IPS-18a (cell line): ENCODE measurements at regions not wholly inside any gene's neighbourhood (a gene's known extent, or its start where the extent isn't known, plus 50 kb on each side); places are given as distances from the start of the nearest gene placed in this dataset.

Experiments
- H3K27ac ChIP-seq: one replicate; pipeline ENCODE4 v1.5.1; 2013; ENCODE audit warnings: low read length
- H3K27me3 ChIP-seq: one replicate; pipeline ENCODE4 v1.6.1; 2013; ENCODE audit warnings: mild to moderate bottlenecking, low read length; ENCODE audit not compliant: control insufficient read depth, insufficient read depth
- H3K36me3 ChIP-seq: one replicate; pipeline ENCODE4 v1.6.1; 2013; ENCODE audit warnings: low read depth, low read length; ENCODE audit not compliant: control insufficient read depth
- H3K4me1 ChIP-seq: one replicate; pipeline ENCODE4 v1.6.1; 2013; ENCODE audit warnings: low read depth, low read length; ENCODE audit not compliant: control insufficient read depth
- H3K4me3 ChIP-seq: one replicate; pipeline ENCODE4 v1.5.1; 2013; ENCODE audit warnings: low read length
- H3K9ac ChIP-seq: one replicate; pipeline ENCODE4 v1.6.1; 2013; ENCODE audit warnings: mild to moderate bottlenecking, low read length, moderate library complexity
- H3K9me3 ChIP-seq: one replicate; pipeline ENCODE4 v1.6.1; 2013; ENCODE audit warnings: low read depth, low read length; ENCODE audit not compliant: control insufficient read depth

DNA sequence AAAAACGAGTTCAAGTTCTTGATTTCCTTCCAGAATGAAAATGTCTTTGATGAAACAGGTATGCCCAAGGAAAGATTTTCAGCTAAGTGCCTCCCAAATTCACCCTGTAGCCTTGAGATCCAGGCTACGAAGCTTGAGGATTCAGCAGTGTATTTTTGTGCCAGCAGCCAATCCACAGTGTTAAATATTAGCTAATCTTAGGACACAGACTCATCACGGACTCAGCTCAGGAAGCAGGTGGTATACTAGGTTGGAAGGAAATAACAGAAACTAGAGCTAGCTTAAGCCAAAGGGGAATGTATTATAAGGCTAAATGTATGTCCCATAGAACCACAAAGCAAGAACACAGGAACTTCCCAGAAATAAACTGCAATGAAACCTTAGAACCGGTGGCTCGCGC, 151.0 kb upstream of the PRSS1 start:
- Histone ChIP-seq H3K27ac (no peak overlapping the region), H3K4me1 (no peaks in the 10 kb centered on the region), H3K4me3 (no peak overlapping the region), H3K36me3 (no peaks in the 10 kb centered on the region), H3K27me3 (no peaks in the 10 kb centered on the region), H3K9me3 (no peaks in the 10 kb centered on the region), H3K9ac (no peak overlapping the region)

DNA sequence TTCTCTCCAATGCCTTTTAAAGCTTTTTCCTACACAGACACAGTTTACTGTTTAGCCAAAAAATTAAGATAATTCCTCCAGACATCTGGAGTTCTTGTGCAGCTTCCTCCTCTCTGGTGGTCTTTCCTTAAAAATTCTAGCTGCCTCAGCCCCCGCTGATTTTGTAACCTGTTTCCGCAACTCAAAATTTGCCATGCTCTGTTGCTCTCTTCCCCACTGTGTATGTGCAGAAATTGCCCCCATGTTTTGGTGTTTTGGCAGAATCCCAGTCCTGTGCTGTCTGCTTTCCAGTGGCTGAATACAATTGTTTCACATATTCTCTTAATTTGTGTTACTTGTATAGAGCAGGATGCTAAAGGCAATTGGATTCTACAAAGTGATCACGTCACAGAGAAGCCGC, 151.7 kb upstream of the PRSS1 start:
- Histone ChIP-seq H3K4me3 (no peak overlapping the region), H3K4me1 (no peaks in the 10 kb centered on the region), H3K36me3 (no peaks in the 10 kb centered on the region), H3K9ac (no peak overlapping the region), H3K27ac (no peak overlapping the region), H3K27me3 (no peaks in the 10 kb centered on the region), H3K9me3 (no peaks in the 10 kb centered on the region)

DNA sequence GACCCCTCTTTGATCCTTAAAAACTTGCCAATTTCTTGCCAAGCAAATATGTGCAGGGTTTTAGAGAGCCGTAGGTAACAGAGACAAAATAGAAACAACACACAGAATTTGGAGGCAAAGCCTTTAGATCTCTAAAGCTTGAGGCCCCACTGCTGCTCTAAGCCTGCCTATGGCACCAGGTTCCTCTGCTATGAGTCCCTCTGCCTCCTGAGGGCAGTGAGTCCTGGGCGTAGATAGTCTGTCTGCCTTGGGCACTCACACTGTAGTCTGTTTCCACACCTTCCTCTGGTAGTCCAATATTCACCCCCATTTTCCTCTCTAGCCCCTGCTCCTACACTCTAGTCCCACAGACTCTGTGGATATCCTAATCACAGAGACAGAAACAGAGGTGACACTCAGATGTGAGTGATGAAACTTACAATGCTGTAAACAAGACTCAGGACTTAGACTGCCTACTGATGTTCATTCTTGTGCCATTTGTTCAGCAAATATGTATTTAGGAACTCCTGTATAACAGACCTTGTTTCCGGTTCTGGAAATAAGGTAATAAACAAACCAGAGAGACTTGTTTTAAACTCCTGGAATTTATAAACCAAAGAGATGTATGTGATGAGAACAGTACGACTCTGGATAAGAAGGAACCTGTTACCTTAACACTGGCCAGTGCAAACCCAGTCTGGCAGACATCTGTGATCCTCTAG, 153.3 kb upstream of the PRSS1 start:
- H3K4me3 ChIP-seq = no peak overlapping the region
- no peaks in the 10 kb centered on the region for H3K9me3 ChIP-seq
- H3K27ac ChIP-seq = no peak overlapping the region
- no peak overlapping the region for H3K9ac ChIP-seq
- no peaks in the 10 kb centered on the region for H3K27me3 ChIP-seq
- H3K4me1 ChIP-seq = no peaks in the 10 kb centered on the region
- no peaks in the 10 kb centered on the region for H3K36me3 ChIP-seq

DNA sequence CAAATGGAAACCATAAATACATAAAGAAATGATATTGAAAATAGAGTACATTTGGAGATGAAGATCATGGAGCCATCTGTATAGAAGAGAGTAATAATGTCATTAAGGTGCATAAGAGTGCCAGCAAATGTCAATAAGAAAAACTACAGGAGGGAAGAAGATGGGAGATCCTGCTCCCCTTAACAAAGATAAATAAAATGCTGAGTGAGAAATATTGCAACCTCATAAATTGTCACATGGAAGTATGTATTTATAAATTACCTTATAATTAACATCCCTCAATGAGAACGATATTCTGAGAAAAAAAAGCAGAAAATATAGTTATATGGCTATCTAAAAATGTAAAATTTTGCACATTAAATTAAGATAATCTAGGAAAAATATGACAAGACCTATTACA, 155.2 kb upstream of the PRSS1 start:
- H3K4me3 ChIP-seq = no peak overlapping the region
- no peak overlapping the region for H3K9ac ChIP-seq
- no peaks in the 10 kb centered on the region for H3K9me3 ChIP-seq
- no peaks in the 10 kb centered on the region for H3K36me3 ChIP-seq
- no peak overlapping the region for H3K27ac ChIP-seq
- no peaks in the 10 kb centered on the region for H3K4me1 ChIP-seq
- no peaks in the 10 kb centered on the region for H3K27me3 ChIP-seq

DNA sequence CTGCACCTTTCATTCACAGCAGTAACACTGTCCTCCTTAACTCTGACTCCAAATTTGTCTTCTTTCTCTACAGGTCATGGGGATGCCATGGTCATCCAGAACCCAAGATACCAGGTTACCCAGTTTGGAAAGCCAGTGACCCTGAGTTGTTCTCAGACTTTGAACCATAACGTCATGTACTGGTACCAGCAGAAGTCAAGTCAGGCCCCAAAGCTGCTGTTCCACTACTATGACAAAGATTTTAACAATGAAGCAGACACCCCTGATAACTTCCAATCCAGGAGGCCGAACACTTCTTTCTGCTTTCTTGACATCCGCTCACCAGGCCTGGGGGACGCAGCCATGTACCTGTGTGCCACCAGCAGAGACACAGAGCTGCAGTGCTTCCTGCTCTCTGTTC, 156.2 kb upstream of the PRSS1 start:
- Histone ChIP-seq H3K9ac (no peak overlapping the region), H3K4me1 (no peaks in the 10 kb centered on the region), H3K27ac (no peak overlapping the region), H3K9me3 (no peaks in the 10 kb centered on the region), H3K4me3 (no peak overlapping the region), H3K27me3 (no peaks in the 10 kb centered on the region), H3K36me3 (no peaks in the 10 kb centered on the region)

DNA sequence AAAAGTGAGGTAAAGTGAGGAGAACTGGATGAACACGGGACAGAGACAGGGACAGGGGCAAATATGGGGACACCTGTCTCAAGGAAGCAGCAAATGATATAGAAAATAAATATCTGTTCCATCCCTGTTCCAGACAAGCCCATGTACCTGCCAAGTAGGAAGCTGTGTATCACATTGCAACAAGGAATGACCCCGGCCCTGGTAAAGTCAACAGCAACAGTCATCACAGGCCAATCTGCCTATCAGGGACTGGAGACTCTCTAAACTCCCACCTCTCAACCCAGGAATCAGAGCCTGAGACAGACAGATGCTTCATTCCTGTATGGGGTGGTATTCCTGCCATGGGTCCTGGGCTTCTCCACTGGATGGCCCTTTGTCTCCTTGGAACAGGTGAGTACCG, 156.6 kb upstream of the PRSS1 start:
- H3K27ac ChIP-seq = no peak overlapping the region
- H3K4me1 ChIP-seq = no peaks in the 10 kb centered on the region
- no peaks in the 10 kb centered on the region for H3K36me3 ChIP-seq
- no peaks in the 10 kb centered on the region for H3K27me3 ChIP-seq
- H3K9ac ChIP-seq = no peak overlapping the region
- H3K4me3 ChIP-seq = no peak overlapping the region
- H3K9me3 ChIP-seq = no peaks in the 10 kb centered on the region

DNA sequence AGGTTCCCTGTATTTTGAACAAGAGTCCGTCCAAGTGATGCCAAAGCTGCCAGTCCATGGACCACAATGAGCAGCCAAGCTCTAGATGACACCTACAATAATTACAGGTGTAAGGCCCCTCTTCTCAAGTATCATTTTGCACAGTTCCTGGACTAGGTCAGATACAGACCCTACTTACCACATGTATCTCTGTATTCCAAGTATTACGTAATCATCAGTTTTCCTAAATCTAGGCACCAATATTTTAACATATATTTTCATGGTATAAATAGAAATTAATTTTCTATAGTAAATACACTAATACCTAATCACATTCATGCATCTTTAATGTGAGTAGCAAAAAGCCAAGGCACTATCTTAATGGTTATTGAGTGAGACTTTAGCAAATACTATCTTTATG, 157.0 kb upstream of the PRSS1 start:
- Histone ChIP-seq H3K4me1 (no peaks in the 10 kb centered on the region), H3K27me3 (no peaks in the 10 kb centered on the region), H3K9me3 (no peaks in the 10 kb centered on the region), H3K36me3 (no peaks in the 10 kb centered on the region), H3K27ac (no peak overlapping the region), H3K4me3 (no peak overlapping the region), H3K9ac (no peak overlapping the region)

DNA sequence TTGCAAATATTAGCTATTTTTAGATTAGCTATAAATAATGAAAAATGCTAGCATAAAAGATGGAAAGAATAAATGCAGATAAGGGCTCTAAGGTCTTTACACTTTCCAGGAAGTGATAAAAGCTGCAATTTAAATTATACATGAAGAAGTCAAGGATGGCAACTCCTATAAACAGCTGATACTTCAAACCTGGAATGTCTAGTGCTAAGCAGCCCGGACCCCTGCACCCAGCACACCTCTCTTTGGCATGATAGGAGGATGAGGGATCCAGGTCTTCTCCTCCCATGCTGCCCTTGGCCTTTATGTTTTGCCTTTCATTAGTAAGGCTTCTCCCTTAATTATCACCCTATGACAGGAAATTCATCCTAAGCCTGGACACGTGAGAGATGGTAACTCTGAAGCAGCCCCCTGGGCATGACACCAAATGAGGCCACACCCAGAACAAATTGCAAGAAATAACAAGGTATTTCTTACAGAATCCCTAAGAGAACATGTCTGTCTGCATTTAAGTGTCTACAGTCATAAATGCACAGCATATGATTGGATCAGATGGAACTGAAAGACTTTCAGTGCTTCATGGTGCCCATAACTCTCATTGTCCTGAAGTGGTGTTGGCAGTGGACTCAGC, 158.3 kb upstream of the PRSS1 start:
- no peak overlapping the region for H3K9ac ChIP-seq
- no peaks in the 10 kb centered on the region for H3K9me3 ChIP-seq
- H3K27me3 ChIP-seq = no peaks in the 10 kb centered on the region
- H3K4me3 ChIP-seq = no peak overlapping the region
- H3K4me1 ChIP-seq = no peaks in the 10 kb centered on the region
- no peak overlapping the region for H3K27ac ChIP-seq
- H3K36me3 ChIP-seq = no peaks in the 10 kb centered on the region

DNA sequence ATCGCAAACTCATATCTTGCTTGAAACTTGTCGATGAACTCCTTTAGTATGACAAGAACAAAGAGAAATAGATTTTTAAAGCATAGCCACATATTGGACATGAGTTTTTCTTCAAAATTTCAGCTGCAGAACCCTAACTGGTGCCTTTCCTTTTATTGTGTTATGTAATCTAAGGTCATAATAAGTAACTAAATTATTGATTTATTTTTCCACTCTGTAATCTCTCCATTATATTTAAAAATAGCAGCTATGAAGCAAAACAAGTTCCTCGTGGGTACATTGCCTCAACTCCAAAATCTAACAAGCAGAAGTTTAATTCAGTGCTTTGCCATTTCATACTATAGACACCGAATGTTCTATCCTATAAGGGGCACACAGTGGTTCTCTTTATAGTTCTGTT, 159.2 kb upstream of the PRSS1 start:
- no peaks in the 10 kb centered on the region for H3K36me3 ChIP-seq
- no peaks in the 10 kb centered on the region for H3K4me1 ChIP-seq
- H3K9ac ChIP-seq = no peak overlapping the region
- H3K4me3 ChIP-seq = no peak overlapping the region
- no peak overlapping the region for H3K27ac ChIP-seq
- no peaks in the 10 kb centered on the region for H3K27me3 ChIP-seq
- no peaks in the 10 kb centered on the region for H3K9me3 ChIP-seq

DNA sequence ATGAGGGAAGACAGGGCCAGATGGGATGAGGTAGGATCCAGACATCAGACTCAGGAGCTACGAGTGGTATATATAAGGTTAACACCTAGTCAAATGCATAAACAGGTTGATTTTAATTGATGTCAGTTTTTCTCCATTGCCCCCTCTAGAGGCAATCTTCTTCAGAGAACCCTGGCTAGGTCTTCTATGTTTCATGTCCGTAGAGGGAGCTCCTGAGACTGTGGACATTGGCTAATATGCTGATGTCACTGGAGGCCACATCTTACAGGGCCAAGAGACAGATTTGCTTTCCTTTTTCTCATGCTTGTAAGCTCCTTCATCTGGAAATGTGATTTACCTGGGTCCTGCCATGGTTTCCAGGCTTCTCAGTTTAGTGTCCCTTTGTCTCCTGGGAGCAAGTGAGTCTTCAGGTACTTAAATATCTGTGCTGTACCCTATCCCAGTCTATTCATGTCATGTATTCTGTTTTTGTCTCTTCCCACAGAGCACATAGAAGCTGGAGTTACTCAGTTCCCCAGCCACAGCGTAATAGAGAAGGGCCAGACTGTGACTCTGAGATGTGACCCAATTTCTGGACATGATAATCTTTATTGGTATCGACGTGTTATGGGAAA, 161.6 kb upstream of the PRSS1 start:
- no peaks in the 10 kb centered on the region for H3K9me3 ChIP-seq
- H3K27ac ChIP-seq = no peak overlapping the region
- H3K9ac ChIP-seq = no peak overlapping the region
- H3K4me3 ChIP-seq = no peak overlapping the region
- peaks cover 10% of the 10 kb centered on the region for H3K4me1 ChIP-seq
- no peaks in the 10 kb centered on the region for H3K27me3 ChIP-seq
- H3K36me3 ChIP-seq = no peaks in the 10 kb centered on the region

DNA sequence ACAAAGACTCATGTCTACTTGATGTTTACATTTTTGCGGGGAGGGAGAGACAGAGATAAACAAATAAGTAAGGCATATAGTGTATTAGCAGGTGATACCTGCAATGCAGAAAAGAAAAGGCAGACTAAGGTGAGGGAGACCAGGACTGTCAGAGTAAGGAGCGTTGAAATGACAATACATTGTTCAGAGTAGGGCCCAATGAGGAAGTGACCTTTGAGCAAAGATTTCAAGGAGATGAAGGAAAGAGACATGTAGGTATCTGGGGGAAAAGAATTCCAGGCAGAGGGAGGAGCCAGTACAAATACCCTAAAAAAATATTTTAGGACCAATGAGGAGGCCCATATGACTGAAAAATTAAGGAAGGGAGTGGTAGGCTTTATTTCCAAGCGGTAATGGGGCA, 162.7 kb upstream of the PRSS1 start:
- H3K4me1 ChIP-seq = peaks cover 10% of the 10 kb centered on the region
- H3K27me3 ChIP-seq = no peaks in the 10 kb centered on the region
- H3K9ac ChIP-seq = no peak overlapping the region
- H3K4me3 ChIP-seq = no peak overlapping the region
- H3K9me3 ChIP-seq = no peaks in the 10 kb centered on the region
- H3K27ac ChIP-seq = no peak overlapping the region
- no peaks in the 10 kb centered on the region for H3K36me3 ChIP-seq

DNA sequence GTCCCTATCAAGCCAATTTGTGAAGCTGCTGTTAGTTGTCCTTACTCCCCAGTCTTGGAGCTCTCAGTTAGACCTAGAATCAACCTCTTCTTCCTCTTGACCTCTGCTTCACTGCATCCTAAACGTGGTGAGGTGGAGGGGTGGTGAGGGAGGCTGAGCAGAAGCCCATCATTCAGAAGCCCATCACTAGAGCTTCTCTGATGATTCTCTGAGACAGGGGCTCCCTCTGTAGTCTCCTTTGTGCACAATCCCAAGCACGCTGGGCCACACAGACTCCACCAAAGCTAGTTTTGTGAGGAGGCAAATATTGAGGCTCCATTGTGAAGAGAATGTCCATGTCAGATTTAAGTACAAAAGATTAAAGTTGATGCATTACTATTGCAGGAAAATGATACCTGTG, 163.8 kb upstream of the PRSS1 start:
- H3K4me1 ChIP-seq = peaks cover 10% of the 10 kb centered on the region
- H3K27me3 ChIP-seq = no peaks in the 10 kb centered on the region
- no peaks in the 10 kb centered on the region for H3K9me3 ChIP-seq
- no peaks in the 10 kb centered on the region for H3K36me3 ChIP-seq
- no peak overlapping the region for H3K27ac ChIP-seq
- H3K9ac ChIP-seq = no peak overlapping the region
- H3K4me3 ChIP-seq = no peak overlapping the region
